GM12872 (cell line): ENCODE measurements at regions not wholly inside any gene's neighbourhood (a gene's known extent, or its start where the extent isn't known, plus 50 kb on each side); places are given as distances from the start of the nearest gene placed in this dataset.

Experiments
- CTCF ChIP-seq: IDR thresholded peaks from 3 replicates; pipeline ENCODE4 v1.5.1; 2011; ENCODE audit warnings: low read depth, mild to moderate bottlenecking, low read length, moderate library complexity; ENCODE audit not compliant: insufficient read depth

GRCh38 chrX:21056622-21057021 lies 317.6 kb upstream of the CNKSR2 start:
- no peak for TF ChIP-seq CTCF

- TF ChIP-seq CTCF, result no peak
These were observed 327.2 kb upstream of the CNKSR2 start for GRCh38 chrX:21047034-21047455.

- TF ChIP-seq CTCF, result no peak
These were observed 359.9 kb upstream of the CNKSR2 start for GRCh38 chrX:21014326-21014725.

- no peak for TF ChIP-seq CTCF
These were observed 369.4 kb upstream of the CNKSR2 start for GRCh38 chrX:21004835-21005234.

- TF ChIP-seq CTCF, result no peak
These were observed 378.4 kb upstream of the CNKSR2 start for GRCh38 chrX:20995829-20996228.

GRCh38 chrX:20989361-20989760 lies 384.9 kb upstream of the CNKSR2 start:
- TF ChIP-seq CTCF, result no peak

- TF ChIP-seq CTCF, result no peak
These were observed 385.4 kb upstream of the CNKSR2 start for GRCh38 chrX:20988804-20989203.

- TF ChIP-seq CTCF, result no peak
These were observed 386.1 kb upstream of the CNKSR2 start for GRCh38 chrX:20988118-20988517.
